Esophagus muscularis mucosa (tissue), 4 donors: ENCODE measurements at regions not wholly inside any gene's neighbourhood (a gene's known extent, or its start where the extent isn't known, plus 50 kb on each side); places are given as distances from the start of the nearest gene placed in this dataset.

ENCODE experiments used
- CTCF ChIP-seq, 3 experiments: fragments of 200-600 bp in 2 of 3; fragments of 450-650 bp in 1 of 3; sonication (generic) in 2 of 3; IDR thresholded peaks; one replicate each; pipeline ENCODE4 v1.5.1; 2017 to 2019; ENCODE audit warnings: antibody characterized with exemption in 3 of 3, mild to moderate bottlenecking in 2 of 3, moderate library complexity in 1 of 3
- EP300 ChIP-seq: sonication (generic); formaldehyde crosslinking; IDR thresholded peaks from one replicate; pipeline ENCODE4 v1.6.1; 2017; ENCODE audit warnings: antibody characterized with exemption
- POLR2A ChIP-seq: fragments of 450-650 bp; IDR thresholded peaks from one replicate; pipeline ENCODE4 v1.6.1; 2017; ENCODE audit warnings: antibody characterized with exemption, moderate library complexity, mild to moderate bottlenecking, low read depth

DNA sequence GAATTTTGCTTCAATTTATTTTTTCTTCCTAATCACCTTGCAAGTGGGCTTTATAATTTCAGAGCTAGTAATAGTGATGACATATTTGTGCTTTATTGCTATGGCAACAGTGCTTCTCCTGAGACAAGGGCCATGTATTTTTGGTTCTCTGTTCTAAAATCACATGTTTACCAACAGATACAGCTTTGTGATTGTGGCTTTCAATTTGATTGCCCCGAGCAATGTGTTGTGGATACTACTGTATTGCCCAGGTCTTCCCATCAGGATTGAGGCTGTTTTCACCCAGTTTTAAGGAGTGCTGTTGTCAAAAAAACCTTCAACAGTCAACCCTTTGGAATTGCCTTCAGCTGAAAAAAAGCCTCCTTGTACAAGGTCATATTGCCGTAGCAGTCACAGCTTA is 841.4 kb upstream of the VRK2 start:
- TF ChIP-seq EP300 (no peak), CTCF (IDR thresholded peaks at IDR 0.05) (no peak), POLR2A (no peak)
